Keratinocyte (primary cell): ENCODE measurements at regions not wholly inside any gene's neighbourhood (a gene's known extent, or its start where the extent isn't known, plus 50 kb on each side); places are given as distances from the start of the nearest gene placed in this dataset.

Experiments
- DNase-seq: peaks from one replicate; pipeline ENCODE4 v3.0.0-alpha.2; 2011; ENCODE audit warnings: low read depth, missing footprints, low spot score
- FAIRE-seq: peaks from 2 replicates; lab custom pipeline; 2011; peaks lifted over from hg19 to GRCh38; lab: Jason Lieb, UNC
- H2AFZ ChIP-seq: 2 replicates; pipeline ENCODE4 v1.6.0; 2012; ENCODE audit warnings: low read length, control low read depth, inconsistent platforms; ENCODE audit not compliant: control insufficient read depth
- H3K27ac ChIP-seq: 2 replicates; pipeline ENCODE4 v1.5.1; 2011; ENCODE audit warnings: low read length; ENCODE audit not compliant: control insufficient read depth, insufficient read depth
- H3K27me3 ChIP-seq: 3 replicates; pipeline ENCODE4 v1.6.0; 2011; ENCODE audit warnings: low read length; ENCODE audit not compliant: control insufficient read depth, insufficient read depth; ENCODE audit errors: extremely low read depth
- H3K36me3 ChIP-seq, 2 experiments: 2 replicates in 1 of 2; 3 replicates in 1 of 2; pipeline ENCODE4 v1.5.1; 2011; ENCODE audit warnings: low read length in 2 of 2, mild to moderate bottlenecking in 1 of 2; ENCODE audit not compliant: control insufficient read depth in 2 of 2, insufficient read depth in 2 of 2; ENCODE audit errors: extremely low read depth in 1 of 2
- H3K4me1 ChIP-seq: 3 replicates; pipeline ENCODE4 v1.5.1; 2011; ENCODE audit warnings: low read length; ENCODE audit not compliant: control insufficient read depth, insufficient read depth; ENCODE audit errors: extremely low read depth
- H3K4me2 ChIP-seq: 3 replicates; pipeline ENCODE4 v1.6.0; 2011; ENCODE audit warnings: low read depth, low read length; ENCODE audit not compliant: control insufficient read depth, insufficient read depth; ENCODE audit errors: extremely low read depth
- H3K4me3 ChIP-seq, 3 experiments: fragments of 200-600 bp in 1 of 3; sonication (generic) in 1 of 3; 2 replicates in 2 of 3; 3 replicates in 1 of 3; pipeline ENCODE4 v1.5.1; 2011 to 2016; ENCODE audit warnings: low read length in 3 of 3, mild to moderate bottlenecking in 3 of 3, control low read depth in 2 of 3, inconsistent platforms in 1 of 3, low read depth in 1 of 3, mixed read lengths in 1 of 3, mixed run types in 1 of 3, moderate library complexity in 1 of 3; ENCODE audit not compliant: control insufficient read depth in 2 of 3, insufficient read depth in 2 of 3; ENCODE audit errors: extremely low read depth in 1 of 3
- H3K79me2 ChIP-seq: 2 replicates; pipeline ENCODE4 v1.6.0; 2012; ENCODE audit warnings: low read length; ENCODE audit not compliant: control insufficient read depth, insufficient read depth
- H3K9ac ChIP-seq: 3 replicates; pipeline ENCODE4 v1.6.0; 2011; ENCODE audit warnings: low read length; ENCODE audit not compliant: control insufficient read depth, insufficient read depth; ENCODE audit errors: extremely low read depth
- H3K9me1 ChIP-seq: 3 replicates; pipeline ENCODE4 v1.6.0; 2011; ENCODE audit warnings: low read length; ENCODE audit not compliant: control insufficient read depth, insufficient read depth; ENCODE audit errors: extremely low read depth
- H3K9me3 ChIP-seq: 2 replicates; pipeline ENCODE4 v1.5.1; 2012; ENCODE audit warnings: low read depth, low read length; ENCODE audit not compliant: control insufficient read depth
- H4K20me1 ChIP-seq: 3 replicates; pipeline ENCODE4 v1.6.0; 2011; ENCODE audit warnings: low read length; ENCODE audit not compliant: control insufficient read depth, insufficient read depth; ENCODE audit errors: extremely low read depth
- CTCF ChIP-seq, 3 experiments: IDR thresholded peaks in 1 of 3; conservative IDR thresholded peaks in 1 of 3; optimal IDR thresholded peaks in 1 of 3; 2 replicates in 2 of 3; 3 replicates in 1 of 3; pipeline versions ENCODE3 to v1.5.1; 2011; ENCODE audit warnings: low read length in 3 of 3, mild to moderate bottlenecking in 3 of 3, moderate library complexity in 2 of 3, control low read depth in 1 of 3, inconsistent platforms in 1 of 3; ENCODE audit not compliant: insufficient read depth in 2 of 3; ENCODE audit errors: extremely low read depth in 1 of 3
- EZH2 ChIP-seq: IDR thresholded peaks from one replicate; pipeline ENCODE4 v1.6.1; 2012; ENCODE audit warnings: inconsistent platforms, mild to moderate bottlenecking, low read length, moderate library complexity
- dilution Hi-C: fragments of 300-500 bp; cut with MboI; formaldehyde crosslinking; loops from one replicate; pipeline ENCODE4 v1.7.0; 2020; ENCODE audit warnings: low sequenced_read_pairs; ENCODE audit not compliant: extremely low pct_ligation_motif_present

- no peak overlapping the region for H3K27ac ChIP-seq
- no peaks in the 10 kb centered on the region for H4K20me1 ChIP-seq
- no peak overlapping the region for H3K4me2 ChIP-seq
- no peak overlapping the region for H2AFZ ChIP-seq
- no peak for DNase-seq
- no peak for FAIRE-seq
- no peaks in the 10 kb centered on the region for H3K27me3 ChIP-seq
- no peak for TF ChIP-seq CTCF (optimal IDR thresholded peaks at IDR 0.05 in 1 of 3, IDR thresholded peaks at IDR 0.05 in 1 of 3, conservative IDR thresholded peaks at IDR 0.05 in 1 of 3; ENCODE audit: extremely low read depth in 1 of 3, insufficient read depth in 2 of 3, low read length in 3 of 3)
- TF ChIP-seq EZH2 = no peak
- dilution Hi-C loops = no loop called here
- H3K4me1 ChIP-seq = no peaks in the 10 kb centered on the region
- no peaks in the 10 kb centered on the region for H3K36me3 ChIP-seq
- no peaks in the 10 kb centered on the region for H3K9me1 ChIP-seq
- no peaks in the 10 kb centered on the region for H3K79me2 ChIP-seq
- H3K9ac ChIP-seq = no peak overlapping the region
- H3K4me3 ChIP-seq = no peak overlapping the region
- no peaks in the 10 kb centered on the region for H3K9me3 ChIP-seq
Measured at GRCh38 chr2:7555260-7555659, 638.0 kb downstream of the RNF144A start.

GRCh38 chr2:7557376-7557775 lies 640.2 kb downstream of the RNF144A start:
- H3K4me2 ChIP-seq = no peak overlapping the region

More at GRCh38 chr2:7557376-7557775, 640.2 kb downstream of the RNF144A start:
- no peaks in the 10 kb centered on the region for H3K27me3 ChIP-seq
- no peaks in the 10 kb centered on the region for H3K9me3 ChIP-seq
- H2AFZ ChIP-seq = no peak overlapping the region
- H3K9me1 ChIP-seq = no peaks in the 10 kb centered on the region
- H3K79me2 ChIP-seq = no peaks in the 10 kb centered on the region
- DNase-seq (no peak), FAIRE-seq (no peak)
- no peaks in the 10 kb centered on the region for H3K36me3 ChIP-seq
- no peaks in the 10 kb centered on the region for H3K4me1 ChIP-seq
- no peak for TF ChIP-seq CTCF (optimal IDR thresholded peaks at IDR 0.05 in 1 of 3, IDR thresholded peaks at IDR 0.05 in 1 of 3, conservative IDR thresholded peaks at IDR 0.05 in 1 of 3; ENCODE audit: extremely low read depth in 1 of 3, insufficient read depth in 2 of 3, low read length in 3 of 3)
- no peak for TF ChIP-seq EZH2
- dilution Hi-C loops = no loop called here
- H3K27ac ChIP-seq = no peak overlapping the region
- H4K20me1 ChIP-seq = no peaks in the 10 kb centered on the region
- no peak overlapping the region for H3K4me3 ChIP-seq
- no peak overlapping the region for H3K9ac ChIP-seq
